HPDE6-E6E7 (cell line): ENCODE measurements at regions not wholly inside any gene's neighbourhood (a gene's known extent, or its start where the extent isn't known, plus 50 kb on each side); places are given as distances from the start of the nearest gene placed in this dataset.

Experiments used
- DNase-seq: peaks from one replicate; pipeline ENCODE4 v3.0.0; 2011; ENCODE audit warnings: missing footprints; ENCODE audit errors: extremely low spot score

DNA sequence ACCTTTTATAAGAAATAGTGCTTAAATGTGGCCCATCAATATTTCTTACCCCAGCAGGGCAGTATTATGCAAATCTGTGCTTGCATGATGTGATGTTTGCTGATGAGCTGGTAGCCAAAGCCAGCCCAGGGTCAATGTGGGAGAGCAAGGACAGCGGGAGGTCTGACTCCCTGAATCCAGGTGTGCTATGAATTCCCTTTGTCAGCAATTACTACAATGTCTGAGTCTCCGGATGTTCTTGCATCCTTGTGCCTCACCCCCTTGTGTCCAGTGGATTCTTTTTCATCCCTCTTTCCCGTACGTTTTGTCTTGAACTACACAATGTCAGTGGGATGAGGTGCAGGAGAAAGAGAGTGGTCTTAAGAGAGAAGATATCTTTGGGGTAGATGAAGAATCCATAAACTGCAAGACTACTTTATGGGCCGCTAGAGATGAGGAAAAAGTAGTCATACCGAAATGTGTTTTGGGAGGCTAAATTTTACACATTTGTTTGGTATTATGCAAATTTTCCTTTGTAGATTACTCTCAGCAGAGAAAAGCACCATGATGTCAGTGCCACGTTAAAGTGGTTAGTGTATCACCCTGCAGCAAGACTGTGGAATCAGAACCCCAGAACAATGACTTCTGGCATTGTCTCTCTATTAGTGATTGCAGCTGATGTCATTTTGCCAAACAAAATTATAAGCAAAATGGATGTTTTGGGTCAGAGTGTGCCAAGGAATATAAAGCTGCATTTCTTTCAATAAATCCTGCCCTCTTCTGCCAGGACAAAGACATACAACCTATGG lies 53.5 kb upstream of the TSHZ3 start:
- no peak for DNase-seq

DNA sequence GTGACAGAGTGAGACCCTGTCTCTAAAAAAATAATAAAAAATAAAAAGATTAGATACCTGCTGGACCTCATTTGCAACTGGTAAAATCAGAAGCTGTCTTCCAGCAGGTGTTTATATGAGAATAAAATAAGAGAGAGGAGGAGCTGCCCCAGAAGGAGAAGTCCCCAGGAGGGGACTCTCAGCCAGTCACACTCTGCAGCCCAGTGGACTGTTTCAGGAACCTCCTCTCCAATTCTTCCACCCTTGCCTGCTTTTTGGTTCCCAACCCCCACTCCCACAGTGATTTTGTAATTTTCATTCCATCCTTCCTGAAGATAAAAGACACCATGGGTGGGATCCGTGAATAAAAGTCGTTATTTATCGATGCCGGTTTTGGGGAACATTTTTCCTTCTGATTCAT lies 56.9 kb upstream of the TSHZ3 start:
- no peak for DNase-seq

DNA sequence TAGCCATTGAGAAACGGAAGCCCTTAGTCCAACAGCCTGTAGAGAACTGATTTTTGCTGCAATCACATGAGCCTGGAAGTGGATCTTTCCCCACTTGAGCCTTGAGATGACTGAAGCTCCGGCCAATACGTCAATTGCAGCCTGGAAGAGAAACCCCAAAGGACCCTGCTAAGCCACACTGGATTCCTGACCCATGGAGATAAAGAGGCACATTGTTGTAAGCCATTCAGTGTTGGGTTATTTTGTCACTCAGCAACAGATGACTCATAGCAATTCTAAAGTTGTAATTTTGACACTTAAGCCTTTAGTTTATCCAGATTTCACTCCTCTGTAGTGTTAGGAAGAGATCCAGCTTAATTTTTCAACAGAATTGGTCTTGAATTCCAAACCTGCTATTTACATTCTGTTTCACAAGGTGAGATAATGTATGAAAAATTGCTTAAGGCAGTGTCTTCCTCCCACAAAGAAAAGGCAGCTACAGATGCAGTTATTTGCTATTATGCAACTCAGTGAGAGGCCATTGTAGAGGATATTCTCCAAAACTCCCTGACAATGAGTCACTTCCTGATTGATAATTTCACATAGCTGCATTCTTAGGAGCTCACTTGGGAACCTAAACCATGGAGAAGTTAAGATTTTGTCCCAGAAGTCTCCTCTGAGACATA lies 59.4 kb upstream of the TSHZ3 start:
- no peak for DNase-seq

DNA sequence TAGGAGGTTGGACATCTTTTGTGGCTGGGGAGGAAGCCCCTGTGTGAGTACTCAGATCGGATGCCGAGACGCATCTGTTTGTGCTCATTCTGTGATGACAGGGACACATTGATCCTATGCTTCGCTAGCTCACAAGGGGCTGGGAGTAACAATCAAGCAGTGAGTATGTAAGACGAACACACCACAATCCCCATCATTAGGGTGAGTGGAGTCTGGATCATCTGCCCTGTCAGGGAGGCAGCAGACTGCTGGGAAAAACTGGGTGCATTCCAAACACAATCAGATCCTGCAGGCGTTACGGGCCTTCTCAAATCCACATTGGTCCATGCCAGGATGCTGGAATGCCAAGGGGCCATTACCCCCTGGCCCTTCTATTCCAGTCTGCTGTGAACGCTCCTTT lies 64.1 kb upstream of the TSHZ3 start:
- DNase-seq: no peak

DNA sequence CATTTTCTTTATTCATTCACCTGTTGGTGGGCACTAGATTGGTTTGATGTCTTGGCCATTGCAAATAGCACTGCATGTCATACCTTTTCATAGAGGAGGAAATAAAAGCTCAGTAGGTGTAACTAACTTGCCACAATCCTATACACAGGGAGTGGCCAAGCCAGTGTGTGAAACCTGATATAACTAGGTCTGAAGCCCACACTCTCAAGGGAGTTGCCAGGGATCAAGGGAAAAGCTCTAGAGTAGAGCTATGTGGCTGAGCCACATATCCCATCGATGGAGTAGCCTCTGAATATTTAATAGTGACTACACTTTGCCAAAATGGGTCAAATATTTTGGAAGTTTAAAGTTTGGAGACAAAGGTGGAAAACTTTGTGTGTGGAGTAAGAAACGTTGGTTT lies 66.1 kb upstream of the TSHZ3 start:
- DNase-seq: no peak

DNA sequence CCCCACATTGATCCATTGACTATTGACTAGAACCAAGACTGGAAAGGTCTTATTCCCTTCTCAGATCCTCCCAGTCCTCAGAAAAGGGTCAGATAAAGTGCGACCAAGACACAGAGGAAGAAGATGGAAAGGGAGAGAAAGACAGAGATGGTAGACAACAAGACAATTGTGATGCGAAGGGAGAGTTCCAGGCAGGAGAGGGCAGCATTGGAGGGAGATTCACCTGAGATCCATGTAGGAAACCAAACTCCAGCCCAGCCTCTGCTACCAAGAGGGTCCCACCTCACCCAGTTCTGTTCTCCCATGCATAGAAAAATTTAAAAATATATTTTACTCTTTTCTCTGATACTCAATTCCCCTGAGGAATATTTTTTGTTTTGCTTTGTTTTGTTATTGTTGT lies 67.3 kb upstream of the TSHZ3 start:
- DNase-seq: no peak

DNA sequence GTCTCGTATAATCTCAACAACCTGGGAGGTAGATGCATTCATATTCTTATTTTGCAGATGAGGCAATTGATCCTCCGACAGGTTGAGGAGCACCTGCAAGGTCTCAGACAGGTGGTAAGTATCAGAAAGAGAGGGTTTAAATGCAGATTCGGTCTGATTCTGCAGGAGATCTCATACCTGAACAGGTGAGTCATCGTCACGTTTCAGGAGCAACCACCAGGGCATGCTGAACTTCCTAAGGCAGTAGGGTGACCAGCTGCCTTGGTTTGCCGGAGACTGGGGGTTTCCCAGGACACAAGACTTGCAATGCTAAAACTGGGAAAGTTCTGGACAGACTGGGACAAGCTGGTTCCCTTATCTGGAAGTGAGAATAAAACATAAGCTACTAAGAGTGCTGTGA lies 68.8 kb upstream of the TSHZ3 start:
- no peak for DNase-seq

DNA sequence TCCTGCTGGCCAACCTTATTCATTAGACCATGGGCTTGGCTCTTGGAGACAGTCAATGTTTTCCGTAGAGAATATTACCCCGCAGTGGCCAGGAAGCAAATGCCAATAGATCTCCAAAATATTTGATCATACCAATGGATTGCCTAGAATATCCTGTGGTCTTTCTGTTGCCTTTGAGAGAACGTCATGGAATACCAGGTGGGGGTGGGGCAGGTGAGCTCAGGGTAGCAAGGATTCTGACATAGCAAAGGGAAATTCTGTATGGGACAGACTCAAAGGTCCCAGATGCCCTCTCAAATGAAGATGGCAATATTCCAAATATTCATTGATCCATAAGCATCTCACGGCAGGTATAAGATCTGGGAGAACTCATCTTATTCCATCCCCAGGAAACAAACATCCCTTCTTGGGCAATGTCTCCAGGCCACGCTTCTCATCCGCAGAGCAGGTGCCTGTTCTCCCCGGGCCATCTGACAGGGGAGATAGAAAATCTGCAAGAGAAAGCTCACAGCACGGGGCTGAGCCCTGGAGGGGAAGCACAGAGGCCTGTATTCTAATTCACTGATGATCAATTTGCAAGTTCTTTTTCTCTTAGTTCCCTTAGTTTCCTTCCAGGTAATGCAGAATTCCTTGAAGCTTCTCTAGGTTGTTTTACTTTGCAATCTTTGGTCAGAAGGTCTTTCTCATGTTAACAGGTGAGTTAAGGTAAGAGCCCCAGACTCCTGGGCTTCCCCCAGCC lies 69.6 kb upstream of the TSHZ3 start:
- DNase-seq: no peak

DNA sequence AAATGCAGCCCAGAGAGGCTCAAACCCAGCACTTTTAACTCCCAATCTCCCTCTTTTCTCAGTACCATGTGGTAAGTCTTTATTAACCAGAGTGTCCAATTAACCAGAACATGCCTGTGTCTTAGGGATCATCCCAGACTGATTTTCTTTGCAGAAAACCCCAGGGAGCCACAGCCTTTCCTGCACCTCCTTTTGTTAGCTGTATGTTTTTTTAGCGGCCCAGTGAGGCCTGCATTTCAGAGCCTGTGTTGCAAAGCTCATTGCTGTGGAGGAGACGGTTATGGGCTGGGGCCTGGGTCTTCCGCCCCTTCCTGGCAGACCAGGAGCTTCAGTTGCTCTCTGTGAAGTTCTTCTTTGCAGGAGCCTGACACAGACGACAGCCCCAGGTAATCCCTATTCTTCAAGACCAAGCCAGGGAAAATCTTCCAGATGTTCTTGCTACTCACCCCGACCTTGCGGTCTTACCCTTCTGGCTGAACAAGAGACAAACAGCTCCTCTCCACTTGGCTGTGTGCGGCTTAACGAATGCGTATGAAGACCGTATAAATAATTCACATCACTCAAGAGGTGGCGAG lies 70.7 kb upstream of the TSHZ3 start:
- DNase-seq: no peak

DNA sequence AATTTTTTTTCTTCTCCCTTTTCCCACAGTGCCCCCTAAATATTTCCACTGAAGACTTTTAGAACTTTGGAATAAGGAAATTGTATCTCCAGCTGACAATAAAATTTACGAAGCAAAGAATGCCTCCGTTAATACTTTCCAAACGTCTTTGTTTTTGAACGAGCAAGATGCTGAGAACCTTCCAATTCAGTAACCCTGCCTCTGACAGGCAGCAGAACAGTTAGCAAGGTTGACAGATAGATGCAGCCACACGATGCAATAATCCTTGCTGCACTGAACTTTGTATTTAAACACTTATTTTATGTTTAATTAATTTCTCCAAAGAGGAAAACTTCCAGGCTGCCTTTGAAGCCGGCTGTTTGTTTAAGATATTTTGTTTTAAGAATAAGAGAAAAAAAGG lies 71.8 kb upstream of the TSHZ3 start:
- DNase-seq: no peak

DNA sequence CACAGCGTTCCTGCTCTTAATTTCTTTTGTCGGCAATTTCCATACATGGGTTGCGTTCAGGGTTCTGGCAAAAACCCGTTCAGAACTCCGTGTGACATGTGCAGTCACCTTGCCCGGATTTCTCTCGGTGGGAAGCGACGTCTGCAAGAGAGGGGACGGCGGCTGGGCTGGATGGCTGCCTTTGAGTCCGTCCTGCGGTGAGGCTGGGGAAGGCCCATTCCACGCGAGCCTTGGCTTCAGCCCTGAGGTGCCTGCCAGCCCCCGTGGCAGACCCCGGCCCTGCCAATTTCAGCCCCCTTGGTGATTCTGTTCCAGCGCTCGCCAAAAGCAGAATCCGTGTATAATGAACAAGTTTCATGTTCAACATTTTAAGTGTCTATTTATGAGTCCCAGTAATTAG lies 72.6 kb upstream of the TSHZ3 start:
- DNase-seq: no peak

DNA sequence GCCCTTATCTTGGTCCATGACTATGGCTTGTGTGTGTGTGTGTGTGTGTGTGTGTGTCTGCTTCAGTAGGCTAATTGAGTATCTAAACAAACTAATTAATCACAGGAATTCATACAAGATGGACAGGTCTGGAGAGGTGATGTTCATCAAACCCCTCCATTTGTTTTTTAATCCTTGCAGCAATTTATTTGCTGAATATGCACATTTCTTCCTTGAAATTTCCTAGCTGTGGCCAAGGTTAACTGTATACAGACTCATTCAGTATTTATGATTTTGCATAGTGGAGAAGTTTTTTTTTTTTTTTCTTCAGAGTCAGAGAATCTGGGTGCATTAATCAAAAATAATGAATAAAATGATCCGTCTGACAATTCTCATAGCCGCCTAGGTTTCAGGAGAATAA lies 74.7 kb upstream of the TSHZ3 start:
- DNase-seq: no peak

DNA sequence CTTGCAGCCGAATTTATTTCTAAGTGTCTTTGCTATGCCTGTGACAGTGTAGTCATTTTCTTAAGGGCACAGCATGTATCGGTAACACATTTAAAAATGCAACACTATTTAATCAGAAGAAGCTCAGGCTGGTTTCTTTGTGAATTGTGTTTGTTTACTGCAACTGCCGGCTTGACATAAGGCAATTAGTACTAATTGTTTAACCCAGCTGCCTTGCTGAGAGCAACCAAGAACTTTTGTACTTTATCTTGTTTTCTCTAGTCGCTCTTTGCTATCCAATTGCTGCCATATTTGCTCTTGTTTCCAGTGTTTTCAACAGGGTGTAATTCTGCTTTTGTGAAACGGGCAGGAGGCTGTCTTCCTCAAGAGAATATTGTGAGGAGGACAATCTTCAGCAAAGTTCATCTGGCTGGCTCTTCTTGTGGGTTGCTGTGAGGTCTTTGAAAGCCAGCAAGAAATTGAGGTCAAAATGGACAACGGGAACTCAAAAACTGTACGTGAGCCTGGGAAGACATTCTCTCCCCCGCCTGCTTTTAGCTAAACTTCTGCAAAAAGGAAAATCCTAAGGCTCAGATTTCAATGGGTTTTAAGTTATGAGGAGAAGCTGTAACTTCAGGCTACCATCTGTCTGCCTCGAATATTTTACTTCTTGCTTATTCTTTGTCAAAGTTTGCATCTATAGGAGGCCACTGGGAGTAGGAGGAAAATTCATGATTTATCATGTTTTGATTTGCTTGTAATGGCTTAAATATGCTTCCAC lies 75.8 kb upstream of the TSHZ3 start:
- no peak for DNase-seq

DNA sequence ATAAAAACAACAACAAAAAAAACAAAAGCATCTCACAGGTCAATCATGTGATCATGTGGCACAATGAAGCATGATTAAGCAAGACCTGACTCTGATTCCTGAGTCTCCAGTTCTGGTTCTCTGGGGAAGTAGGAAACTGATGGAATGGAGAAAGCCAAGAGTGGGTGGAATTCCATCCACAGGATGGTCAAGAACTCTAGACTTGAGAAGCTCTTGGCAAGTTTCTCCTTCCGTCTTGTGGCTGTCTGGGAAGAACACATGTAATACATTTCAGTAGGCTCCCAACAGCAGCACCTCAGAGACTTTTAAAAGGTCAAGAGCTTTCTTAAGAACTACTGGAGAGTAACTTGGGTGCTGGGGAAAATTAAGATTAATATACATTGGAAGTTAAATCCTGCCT lies 78.6 kb upstream of the TSHZ3 start:
- no peak for DNase-seq

DNA sequence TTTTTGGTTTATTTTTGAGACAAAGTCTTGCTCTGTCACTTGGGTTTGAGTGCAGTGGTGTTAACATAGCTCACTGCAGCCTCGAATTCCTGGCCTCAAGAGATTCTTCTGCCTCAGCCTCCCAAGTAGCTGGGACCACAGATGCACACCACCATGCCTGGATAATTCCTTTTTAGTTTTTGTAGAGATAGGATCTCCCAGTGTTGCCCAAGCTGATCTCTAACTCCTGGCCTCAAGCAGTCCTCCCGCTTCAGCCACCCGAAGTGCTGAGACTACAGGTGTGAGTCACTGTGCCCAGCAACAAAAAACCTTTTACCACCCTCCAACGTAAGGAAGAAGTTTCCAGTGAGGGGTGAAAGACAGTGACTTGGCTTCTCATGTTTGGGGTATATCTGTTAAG lies 81.1 kb upstream of the TSHZ3 start:
- no peak for DNase-seq

DNA sequence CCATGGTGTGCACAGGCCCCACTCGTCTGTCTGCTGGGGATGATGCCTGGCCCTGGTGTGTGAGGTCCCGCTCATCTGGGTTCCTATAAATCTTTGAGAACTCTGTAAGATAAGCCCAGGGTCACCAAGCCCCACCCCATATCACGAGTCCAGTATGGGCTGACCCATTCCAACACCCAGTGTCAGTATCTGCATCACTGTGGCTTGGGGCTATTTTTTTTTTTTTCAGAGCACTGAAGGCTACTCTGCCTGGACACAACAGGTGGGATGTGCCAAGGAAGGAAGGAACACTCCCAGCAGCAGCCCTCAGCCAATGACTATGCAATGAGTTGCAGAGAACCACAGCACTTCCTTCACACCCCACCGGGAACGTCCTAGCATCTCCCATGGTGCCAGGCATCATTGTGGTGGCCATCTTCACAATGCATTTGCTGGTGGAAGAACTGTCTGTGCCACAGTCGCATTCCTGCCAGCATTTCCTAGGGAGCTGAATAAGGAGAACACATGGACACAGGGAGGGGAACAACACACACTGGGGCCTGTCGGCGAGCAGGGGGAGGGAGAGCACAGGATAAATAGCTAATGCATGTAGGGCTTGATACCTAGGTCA lies 83.1 kb upstream of the TSHZ3 start:
- no peak for DNase-seq

DNA sequence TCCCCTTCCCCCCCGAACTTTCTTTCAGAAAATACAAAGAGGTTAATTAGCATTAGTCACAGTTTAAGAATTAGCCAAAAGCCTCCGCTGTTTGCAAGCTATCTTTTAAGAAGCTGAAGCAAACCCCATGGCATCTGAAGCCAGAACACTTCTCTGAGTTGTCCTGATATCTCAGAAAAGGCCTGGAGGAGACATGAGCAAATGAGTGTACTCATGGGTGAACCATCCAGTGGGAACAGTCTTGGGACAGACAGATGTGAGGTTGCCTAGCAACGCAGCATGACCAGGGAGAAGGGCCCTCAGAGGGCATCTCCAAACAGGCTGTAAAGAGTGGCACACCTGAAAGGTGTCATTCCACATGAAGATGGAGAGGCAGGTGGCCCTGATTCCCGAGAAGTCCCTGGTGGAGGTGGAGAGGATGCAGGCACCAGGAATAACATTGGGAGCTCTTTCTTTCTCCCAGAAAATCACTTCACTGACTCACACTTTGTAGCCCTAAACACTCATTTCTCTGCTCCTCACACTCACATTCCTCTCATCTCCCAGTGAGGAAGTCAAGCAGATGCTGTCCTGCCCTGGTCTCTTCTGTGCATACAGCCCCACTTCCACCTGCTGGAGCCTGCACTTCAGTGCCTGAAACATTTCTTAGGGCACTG lies 87.0 kb upstream of the TSHZ3 start:
- no peak for DNase-seq

DNA sequence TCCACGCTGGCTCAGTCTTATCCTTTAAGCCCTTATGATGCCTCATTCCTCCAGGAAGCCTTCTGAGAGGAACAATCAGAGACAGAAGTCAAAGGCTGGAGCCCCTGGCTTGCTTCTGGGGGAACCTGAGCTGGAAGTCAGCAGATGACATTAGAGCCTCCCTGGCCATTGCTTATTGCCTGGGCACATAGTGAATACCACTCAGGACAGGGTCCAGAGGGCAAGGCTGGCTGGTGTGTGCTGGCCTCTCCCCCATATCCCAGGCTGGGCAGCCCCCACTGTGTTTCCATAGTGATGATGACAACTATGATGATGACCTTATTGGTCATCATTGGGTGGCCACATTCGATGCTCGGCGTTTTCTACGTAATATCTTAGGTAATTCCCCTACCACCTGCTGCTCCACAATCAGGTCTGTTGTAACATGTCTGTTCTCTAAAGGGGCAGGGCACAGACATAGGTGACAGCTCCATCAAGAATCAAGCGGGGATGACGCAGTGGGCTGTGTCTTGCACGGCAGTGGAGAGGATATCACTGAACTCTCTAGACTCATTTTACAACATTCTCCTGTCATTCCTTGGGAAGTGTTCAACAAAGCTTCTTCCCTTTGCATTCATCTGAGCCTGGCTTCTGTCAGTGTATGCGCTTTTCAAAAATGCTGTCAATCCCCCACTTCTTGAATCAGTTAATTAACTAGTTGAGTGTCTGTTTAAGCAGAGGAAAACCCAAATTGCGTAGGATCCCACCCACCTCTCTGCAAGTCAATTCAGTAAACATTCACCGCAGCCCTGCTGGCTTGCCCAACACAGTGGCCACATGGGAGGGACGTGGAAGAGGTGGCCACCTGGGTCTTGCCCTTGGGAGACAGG lies 89.4 kb upstream of the TSHZ3 start:
- no peak for DNase-seq

DNA sequence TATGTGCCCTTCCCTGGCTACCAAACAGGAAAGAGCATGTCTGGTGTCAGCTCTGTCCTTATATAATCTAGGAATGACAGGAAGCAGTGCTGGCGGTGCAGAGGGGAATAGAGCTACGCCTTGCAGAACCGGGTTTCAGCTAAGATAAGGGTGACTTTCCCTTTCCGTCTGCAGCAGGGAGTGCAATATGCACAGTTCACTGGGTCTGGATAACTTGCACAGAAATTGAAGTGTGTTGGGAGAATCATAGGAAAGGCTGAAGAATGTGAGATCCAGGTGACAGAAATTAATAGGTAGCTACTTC lies 90.0 kb upstream of the TSHZ3 start:
- no peak for DNase-seq

DNA sequence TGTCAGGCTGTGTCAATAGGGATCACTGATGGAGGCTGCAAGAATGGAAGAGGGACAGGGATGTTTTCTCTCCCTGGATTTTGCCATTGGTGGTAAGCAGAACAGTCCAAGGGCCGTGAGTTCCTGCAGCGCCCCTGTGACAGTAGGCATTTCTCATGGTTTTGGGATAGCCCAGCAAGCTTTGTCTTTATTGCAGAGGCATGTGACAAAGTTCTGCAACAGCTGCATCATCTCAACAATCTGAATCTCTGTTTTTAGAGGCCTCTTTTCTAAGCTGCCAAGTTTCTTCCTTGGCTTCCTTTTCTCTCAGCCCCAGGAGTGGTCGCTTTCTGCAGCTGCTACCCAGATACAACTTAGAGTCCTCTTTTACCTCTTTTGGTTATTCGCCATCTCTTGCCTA lies 95.7 kb upstream of the TSHZ3 start:
- no peak for DNase-seq
